VCaP (cell line): ENCODE measurements at regions not wholly inside any gene's neighbourhood (a gene's known extent, or its start where the extent isn't known, plus 50 kb on each side); places are given as distances from the start of the nearest gene placed in this dataset.

Experiments used
- H3K27ac ChIP-seq: fragments of 450-650 bp; 2 replicates; pipeline ENCODE4 v1.5.1; 2017
- TF ChIP-seq, protein P1 (sequence below): fragments of 450-650 bp; conservative IDR thresholded peaks from 2 replicates; pipeline ENCODE4 v1.5.1; 2017; ENCODE audit warnings: mild to moderate bottlenecking, moderate library complexity

DNA sequence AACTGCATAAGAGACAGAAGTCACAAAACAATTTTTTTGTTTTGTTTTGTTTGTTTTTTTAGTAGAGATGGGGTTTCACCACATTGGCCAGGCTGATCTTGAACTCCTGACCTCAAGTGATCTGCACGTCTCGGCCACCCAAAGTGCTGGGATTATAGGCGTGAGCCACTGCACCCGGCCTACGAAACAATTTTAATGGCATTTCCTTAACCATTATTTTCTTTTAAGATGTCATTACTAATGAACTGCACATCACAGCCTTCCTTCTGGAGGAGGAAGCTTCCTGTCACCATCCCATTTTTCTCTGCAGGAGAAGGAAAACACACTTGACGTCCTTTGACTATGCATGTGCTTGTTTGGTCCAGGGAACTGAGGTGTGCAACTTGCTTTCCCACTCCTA is 125.3 kb upstream of the AKIRIN2 start:
- H3K27ac ChIP-seq: no peak overlapping the region
- TF ChIP-seq, protein P1, sequence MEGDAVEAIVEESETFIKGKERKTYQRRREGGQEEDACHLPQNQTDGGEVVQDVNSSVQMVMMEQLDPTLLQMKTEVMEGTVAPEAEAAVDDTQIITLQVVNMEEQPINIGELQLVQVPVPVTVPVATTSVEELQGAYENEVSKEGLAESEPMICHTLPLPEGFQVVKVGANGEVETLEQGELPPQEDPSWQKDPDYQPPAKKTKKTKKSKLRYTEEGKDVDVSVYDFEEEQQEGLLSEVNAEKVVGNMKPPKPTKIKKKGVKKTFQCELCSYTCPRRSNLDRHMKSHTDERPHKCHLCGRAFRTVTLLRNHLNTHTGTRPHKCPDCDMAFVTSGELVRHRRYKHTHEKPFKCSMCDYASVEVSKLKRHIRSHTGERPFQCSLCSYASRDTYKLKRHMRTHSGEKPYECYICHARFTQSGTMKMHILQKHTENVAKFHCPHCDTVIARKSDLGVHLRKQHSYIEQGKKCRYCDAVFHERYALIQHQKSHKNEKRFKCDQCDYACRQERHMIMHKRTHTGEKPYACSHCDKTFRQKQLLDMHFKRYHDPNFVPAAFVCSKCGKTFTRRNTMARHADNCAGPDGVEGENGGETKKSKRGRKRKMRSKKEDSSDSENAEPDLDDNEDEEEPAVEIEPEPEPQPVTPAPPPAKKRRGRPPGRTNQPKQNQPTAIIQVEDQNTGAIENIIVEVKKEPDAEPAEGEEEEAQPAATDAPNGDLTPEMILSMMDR: no peak

- H3K27ac ChIP-seq: no peak overlapping the region
Measured at GRCh38 chr6:87826424-87826823, 124.4 kb upstream of the AKIRIN2 start.

GRCh38 chr6:87825821-87826221 is 123.8 kb upstream of the AKIRIN2 start:
- TF ChIP-seq, protein P1: no peak
- H3K27ac ChIP-seq: no peak overlapping the region

More at GRCh38 chr6:87826424-87826823, 124.4 kb upstream of the AKIRIN2 start:
- TF ChIP-seq, protein P1: no peak

DNA sequence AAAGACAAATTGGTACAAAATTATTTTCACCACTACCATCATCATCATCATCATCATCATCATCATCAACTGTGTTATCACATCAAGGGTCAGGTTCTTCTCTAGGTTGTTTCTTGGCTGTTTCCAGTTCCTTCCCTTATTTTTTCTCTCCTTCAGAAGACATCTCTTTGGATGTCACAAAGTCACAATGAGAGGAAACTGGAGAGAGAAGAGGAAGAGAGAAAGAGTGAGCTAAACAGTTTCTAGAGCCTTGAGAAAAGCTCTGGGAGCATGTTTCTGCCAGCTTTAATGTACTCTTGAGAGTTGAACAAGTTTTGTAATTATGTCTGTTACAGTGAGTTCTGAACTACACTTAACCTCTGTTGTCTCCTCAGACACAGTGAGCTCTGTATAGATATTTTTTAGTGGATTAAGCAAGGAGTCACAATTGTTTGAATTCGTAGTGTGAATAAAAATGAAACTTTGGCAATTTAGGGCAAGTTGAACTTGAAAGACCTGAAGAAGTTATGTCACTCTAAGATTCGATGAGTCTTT is 123.0 kb upstream of the AKIRIN2 start:
- TF ChIP-seq, protein P1: no peak
- no peak overlapping the region for H3K27ac ChIP-seq

GRCh38 chr6:87822011-87822410 is 120.0 kb upstream of the AKIRIN2 start:
- no peak overlapping the region for H3K27ac ChIP-seq

GRCh38 chr6:87820343-87820984 is 118.4 kb upstream of the AKIRIN2 start:
- TF ChIP-seq, protein P1: no peak
- no peak overlapping the region for H3K27ac ChIP-seq

More at GRCh38 chr6:87822011-87822410, 120.0 kb upstream of the AKIRIN2 start:
- TF ChIP-seq, protein P1: no peak

DNA sequence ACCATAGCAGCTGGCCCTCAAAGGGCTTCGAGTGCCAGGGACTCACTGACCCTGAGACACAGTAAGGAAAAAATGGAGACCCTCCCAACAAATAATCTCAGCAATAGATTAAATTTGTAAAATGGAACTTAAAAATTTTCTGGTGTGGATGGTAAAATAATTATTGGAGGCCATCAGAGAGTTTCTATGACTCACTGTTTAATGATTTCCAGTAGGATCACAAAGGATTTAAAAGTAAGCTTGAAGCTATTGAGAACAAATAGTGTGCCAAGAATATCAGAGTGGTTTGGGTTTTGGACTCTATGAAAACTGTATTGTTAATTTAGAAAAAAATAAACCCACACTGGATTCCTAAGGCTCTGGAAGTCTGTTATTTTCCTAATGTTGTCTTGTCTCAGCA is 115.2 kb upstream of the AKIRIN2 start:
- no peak overlapping the region for H3K27ac ChIP-seq
- TF ChIP-seq, protein P1: no peak
